ENCODE measurements at regions not wholly inside any gene's neighbourhood (a gene's known extent, or its start where the extent isn't known, plus 50 kb on each side); places are given as distances from the start of the nearest gene placed in this dataset.

GRCh38 chr2:198498516-198498915, 694.1 kb downstream of the PLCL1 start:
- TF ChIP-seq CTCF (optimal IDR thresholded peaks at IDR 0.05 in 1 of 3, IDR thresholded peaks at IDR 0.05 in 1 of 3, conservative IDR thresholded peaks at IDR 0.05 in 1 of 3; ENCODE audit: extremely low read depth in 1 of 3, insufficient read depth in 2 of 3, low read length in 3 of 3) (no peak), EZH2 (IDR thresholded peaks at IDR 0.05; ENCODE audit: low read length) (no peak)

All from keratinocyte (primary cell).